ENCODE measurements at regions not wholly inside any gene's neighbourhood (a gene's known extent, or its start where the extent isn't known, plus 50 kb on each side); places are given as distances from the start of the nearest gene placed in this dataset.
"Not testable (repeated sequence)": the region's sequence is repeated elsewhere in the genome, so short reads cannot be mapped to it uniquely, and the experiment has no call there.

DNA sequence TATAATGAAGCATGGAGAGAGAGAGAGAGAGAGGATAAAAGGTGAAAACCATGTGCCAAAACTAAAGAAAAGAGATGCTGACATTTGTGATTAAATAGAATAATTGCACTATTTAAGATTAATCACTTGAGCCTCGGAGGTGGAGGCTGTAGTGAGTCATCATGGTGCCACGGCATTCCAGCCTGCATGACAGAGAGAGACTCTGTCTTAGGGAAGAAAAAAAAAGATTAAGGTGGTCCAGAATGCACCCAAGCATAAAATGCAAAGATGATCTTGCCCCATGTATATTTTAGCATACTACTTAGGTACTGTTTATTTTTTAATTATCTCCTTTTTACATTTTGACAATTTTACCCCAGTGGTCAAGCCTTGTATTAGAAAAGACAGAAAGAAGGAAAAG, 742.5 kb downstream of the SPATA31A1 start:
- 70 to 83% methylated on average over 2 of the region's 2 CpGs for WGBS, 2 donors
- not testable (repeated sequence) for DNase-seq

DNA sequence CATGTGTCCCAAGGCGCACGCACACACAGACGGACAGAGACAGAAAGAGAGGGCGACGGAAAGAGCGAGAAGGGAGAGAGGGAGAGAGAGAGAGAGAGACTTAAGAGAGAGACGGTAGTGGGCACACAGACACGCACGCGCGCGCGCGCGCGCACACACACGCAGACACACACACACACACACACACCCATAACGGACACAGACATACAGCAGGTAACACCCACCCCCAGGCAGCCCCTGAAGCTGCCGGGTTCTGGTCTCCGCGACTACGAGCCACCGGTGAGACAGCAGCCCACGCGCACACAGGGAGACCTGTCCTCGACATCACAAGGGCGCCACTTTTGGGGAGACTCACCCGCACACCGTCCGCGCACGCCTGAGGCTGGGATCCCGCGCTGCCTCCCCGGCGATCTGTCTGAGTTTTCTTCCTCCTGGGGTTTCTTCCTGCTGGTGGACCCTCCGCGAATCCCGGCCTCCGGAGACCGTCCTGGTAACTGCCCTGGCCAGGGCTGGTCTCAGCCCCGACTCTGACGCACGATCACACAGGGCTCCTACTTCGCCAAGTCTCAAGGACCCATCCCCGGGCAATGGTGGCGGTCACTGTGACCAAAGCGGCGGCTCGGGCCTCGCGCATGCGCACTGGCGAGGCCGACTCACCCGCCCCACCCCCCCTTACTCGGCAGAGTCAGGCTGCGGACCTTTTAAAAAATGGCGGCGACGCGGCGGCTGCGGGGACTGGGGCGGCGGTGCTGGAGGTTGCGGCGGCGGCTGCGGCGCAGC, 750.7 kb downstream of the SPATA31A1 start:
- not testable (repeated sequence) for H3K27me3 ChIP-seq, H3K9me3 ChIP-seq, H3K4me1 ChIP-seq, H3K36me3 ChIP-seq
- peak in 1 of 2 donors; percentile 78 for ATAC-seq (ENCODE audit: low FRiP score in 2 of 2)
- Histone ChIP-seq H3K4me3 (peak overlapping the region in 2 of 4 donors; percentile 49 to 56), H3K27ac (peak overlapping the region in 2 of 4 donors; percentile 69 to 91)
- WGBS, 2 donors, result 0% methylated on average over 12 of the region's 71 CpGs; no CpG with 5 or more reads in 1 of the 2 donors
- DNase-seq, result peak; percentile 67 to 94

More for the DNA sequence above, 742.5 kb downstream of the SPATA31A1 start:
- H3K4me1 ChIP-seq; ATAC-seq (ENCODE audit: low FRiP score in 2 of 2); H3K27me3 ChIP-seq; H3K4me3 ChIP-seq; H3K36me3 ChIP-seq; H3K27ac ChIP-seq; H3K9me3 ChIP-seq: not testable (repeated sequence)

- DNase-seq, result peak in 1 of 2 donors; percentile 62
- WGBS, 2 donors, result no CpG with 5 or more reads among the region's 33 CpGs
- H3K27ac ChIP-seq, result peak overlapping the region in 2 of 4 donors; percentile 69 to 91
Measured at GRCh38 chr9:40106783-40107248, 751.3 kb downstream of the SPATA31A1 start.

DNA sequence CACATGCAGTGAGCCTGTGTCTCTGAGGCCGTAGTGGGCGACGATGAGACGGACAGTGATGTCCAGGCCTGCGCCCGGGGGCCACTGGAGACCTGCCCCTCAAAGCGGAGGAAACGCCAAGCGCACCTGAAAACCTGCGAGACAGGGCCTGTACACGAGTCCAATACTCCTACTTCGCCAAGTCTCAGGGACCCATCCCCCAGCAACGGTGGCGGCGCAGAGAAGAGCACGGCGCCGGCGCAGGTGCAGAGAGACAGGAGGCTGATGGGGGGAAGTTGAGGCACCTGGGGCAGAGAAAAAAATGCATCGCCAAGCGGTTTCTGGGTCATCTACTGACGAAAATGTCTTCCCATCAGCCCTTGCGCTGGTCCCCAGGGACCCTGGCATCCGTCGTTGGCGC, 751.8 kb downstream of the SPATA31A1 start:
- not testable (repeated sequence) for H3K4me1 ChIP-seq; H3K27me3 ChIP-seq; H3K36me3 ChIP-seq; H3K9me3 ChIP-seq; ATAC-seq (ENCODE audit: low FRiP score in 2 of 2); H3K27ac ChIP-seq
- DNase-seq, result peak in 1 of 2 donors; percentile 32
- WGBS, 2 donors, result no CpG with 5 or more reads among the region's 26 CpGs
- H3K4me3 ChIP-seq, result peak overlapping the region in 2 of 4 donors; percentile 49 to 56

More at GRCh38 chr9:40106783-40107248, 751.3 kb downstream of the SPATA31A1 start:
- not testable (repeated sequence) for ATAC-seq (ENCODE audit: low FRiP score in 2 of 2); H3K27me3 ChIP-seq; H3K36me3 ChIP-seq; H3K4me1 ChIP-seq; H3K9me3 ChIP-seq
- H3K4me3 ChIP-seq, result peak overlapping the region in 2 of 4 donors; percentile 49 to 56

GRCh38 chr9:40108465-40108864, 753.0 kb downstream of the SPATA31A1 start:
- not testable (repeated sequence) for H3K4me3 ChIP-seq; H3K9me3 ChIP-seq; H3K27ac ChIP-seq; H3K27me3 ChIP-seq; H3K36me3 ChIP-seq; H3K4me1 ChIP-seq; ATAC-seq (ENCODE audit: low FRiP score in 2 of 2); DNase-seq
- WGBS, 2 donors, result no CpG with 5 or more reads among the region's 30 CpGs

DNA sequence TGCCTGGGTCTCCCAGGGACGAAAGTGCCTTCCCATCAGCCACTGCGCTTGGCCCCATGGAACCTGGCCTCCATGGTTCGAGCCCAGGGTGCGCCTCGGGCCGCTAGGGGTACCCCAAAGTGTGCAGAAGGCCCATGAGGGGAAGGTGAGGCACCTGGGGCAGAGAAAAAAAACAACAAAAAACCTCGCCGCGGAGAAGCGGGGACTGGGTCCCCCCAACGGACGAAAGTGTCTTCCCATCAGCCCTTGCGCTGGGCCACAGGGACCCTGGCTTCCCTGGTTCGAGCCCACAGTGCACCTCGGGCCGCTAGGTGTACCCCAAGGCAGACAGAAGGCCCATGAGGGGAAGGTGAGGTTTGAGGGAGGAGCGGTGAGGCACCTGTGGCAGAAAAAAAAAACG, 755.3 kb downstream of the SPATA31A1 start:
- DNase-seq, result peak in 1 of 2 donors; percentile 2
- not testable (repeated sequence) for H3K27ac ChIP-seq; H3K4me1 ChIP-seq; H3K4me3 ChIP-seq; H3K27me3 ChIP-seq; H3K9me3 ChIP-seq; H3K36me3 ChIP-seq; ATAC-seq (ENCODE audit: low FRiP score in 2 of 2)
- 58% methylated on average over 11 of the region's 18 CpGs; no CpG with 5 or more reads in 1 of the 2 donors for WGBS, 2 donors

- WGBS, 2 donors, result 91% methylated on average over 10 of the region's 27 CpGs; no CpG with 5 or more reads in 1 of the 2 donors
- DNase-seq, result peak in 1 of 2 donors; percentile 42
- not testable (repeated sequence) for H3K36me3 ChIP-seq; H3K27me3 ChIP-seq; H3K9me3 ChIP-seq; H3K4me3 ChIP-seq; H3K4me1 ChIP-seq; ATAC-seq (ENCODE audit: low FRiP score in 2 of 2); H3K27ac ChIP-seq
Measured at GRCh38 chr9:40111571-40111970, 756.1 kb downstream of the SPATA31A1 start.

- not testable (repeated sequence) for H3K36me3 ChIP-seq; ATAC-seq (ENCODE audit: low FRiP score in 2 of 2); DNase-seq; H3K27ac ChIP-seq; H3K4me3 ChIP-seq; H3K27me3 ChIP-seq; H3K4me1 ChIP-seq; H3K9me3 ChIP-seq
- no CpG with 5 or more reads among the region's 1 CpG for WGBS, 2 donors
Measured at GRCh38 chr9:40130598-40130997, 775.1 kb downstream of the SPATA31A1 start.

DNA sequence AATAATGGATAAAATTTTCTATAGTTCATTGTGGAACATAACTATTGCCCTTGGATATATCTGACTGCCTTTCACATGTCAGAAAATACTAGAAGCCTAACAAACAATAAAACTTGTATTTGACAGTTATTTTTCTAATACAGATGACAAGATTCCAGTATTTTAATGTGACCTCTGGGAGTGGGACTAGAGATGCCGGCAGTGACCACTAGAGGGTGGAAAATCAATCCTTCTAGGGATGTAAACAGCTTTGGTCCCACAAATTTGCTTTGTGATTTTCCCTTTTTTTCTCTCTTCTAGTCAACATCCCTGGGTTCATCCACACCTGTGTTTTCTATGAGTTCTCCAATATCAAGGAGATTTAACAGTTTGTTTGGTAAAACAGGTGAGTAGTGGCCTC, 813.7 kb downstream of the SPATA31A1 start:
- H3K9me3 ChIP-seq, H3K27me3 ChIP-seq, DNase-seq, H3K27ac ChIP-seq, H3K4me1 ChIP-seq, H3K36me3 ChIP-seq, H3K4me3 ChIP-seq: not testable (repeated sequence)
- peak in 1 of 2 donors; percentile 67 for ATAC-seq (ENCODE audit: low FRiP score in 2 of 2)
- WGBS, 2 donors, result no CpG with 5 or more reads among the region's 1 CpG

DNA sequence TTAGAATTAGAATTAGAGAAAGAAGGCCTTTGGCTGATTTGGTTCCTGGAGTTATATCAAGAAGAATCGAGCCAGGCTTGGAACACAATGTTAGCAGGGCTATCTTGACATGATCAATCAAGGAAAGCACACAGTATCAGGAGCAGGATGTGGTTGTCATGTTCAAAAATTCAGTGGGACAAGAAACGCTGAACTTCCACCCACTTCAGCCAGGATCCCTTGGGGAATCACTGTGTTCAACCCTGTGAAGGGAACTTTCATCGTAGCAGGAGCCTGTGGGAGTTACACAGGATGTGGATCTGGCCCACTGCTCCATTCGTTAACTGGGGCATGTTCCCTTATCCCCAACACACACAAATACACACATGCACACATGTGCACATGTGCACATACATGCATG, 817.8 kb downstream of the SPATA31A1 start:
- no CpG with 5 or more reads among the region's 4 CpGs for whole genome bisulfite sequencing, 2 donors
- H3K9me3 ChIP-seq; DNase-seq; H3K27me3 ChIP-seq; ATAC-seq (ENCODE audit: low FRiP score in 2 of 2); H3K4me1 ChIP-seq; H3K27ac ChIP-seq; H3K36me3 ChIP-seq; H3K4me3 ChIP-seq: not testable (repeated sequence)

- H3K27ac ChIP-seq; H3K4me3 ChIP-seq; H3K36me3 ChIP-seq; ATAC-seq (ENCODE audit: low FRiP score in 2 of 2); H3K4me1 ChIP-seq; H3K9me3 ChIP-seq; DNase-seq; H3K27me3 ChIP-seq: not testable (repeated sequence)
- 100% methylated on average over 1 of the region's 4 CpGs; no CpG with 5 or more reads in 1 of the 2 donors for WGBS, 2 donors
Measured at GRCh38 chr9:40174035-40174434, 818.6 kb downstream of the SPATA31A1 start.

GRCh38 chr9:40177403-40177802, 821.9 kb downstream of the SPATA31A1 start:
- H3K27ac ChIP-seq; H3K4me3 ChIP-seq; ATAC-seq (ENCODE audit: low FRiP score in 2 of 2); H3K27me3 ChIP-seq; H3K36me3 ChIP-seq; H3K4me1 ChIP-seq; H3K9me3 ChIP-seq: not testable (repeated sequence)
- 87% methylated on average over 17 of the region's 23 CpGs; no CpG with 5 or more reads in 1 of the 2 donors for WGBS, 2 donors
- DNase-seq, result peak in 1 of 2 donors; percentile 61

- peak; percentile 24 to 27 for ATAC-seq (ENCODE audit: low FRiP score in 2 of 2)
- 58% methylated on average over 2 of the region's 5 CpGs; no CpG with 5 or more reads in 1 of the 2 donors for WGBS, 2 donors
- not testable (repeated sequence) for H3K4me3 ChIP-seq, H3K4me1 ChIP-seq, H3K27me3 ChIP-seq, H3K36me3 ChIP-seq, H3K9me3 ChIP-seq, DNase-seq, H3K27ac ChIP-seq
Measured at GRCh38 chr9:40191403-40191802, 835.9 kb downstream of the SPATA31A1 start.
